KMS-11 (cell line): ENCODE measurements at regions not wholly inside any gene's neighbourhood (a gene's known extent, or its start where the extent isn't known, plus 50 kb on each side); places are given as distances from the start of the nearest gene placed in this dataset.
"Not testable (repeated sequence)": the region's sequence is repeated elsewhere in the genome, so short reads cannot be mapped to it uniquely, and the experiment has no call there.

Experiments
- H2AFZ ChIP-seq: fragments of 200-600 bp; sonication (generic); 2 replicates; pipeline ENCODE4 v1.6.1; 2016; ENCODE audit warnings: antibody characterized with exemption, mixed run types, low read depth
- H3K27ac ChIP-seq: fragments of 200-600 bp; sonication (generic); 2 replicates; pipeline ENCODE4 v1.6.1; 2016; ENCODE audit warnings: mild to moderate bottlenecking, mixed run types
- H3K27me3 ChIP-seq: fragments of 200-600 bp; sonication (generic); 2 replicates; pipeline ENCODE4 v1.6.1; 2017; ENCODE audit warnings: mild to moderate bottlenecking, low read depth, mixed run types, moderate library complexity; ENCODE audit not compliant: insufficient read depth
- H3K36me3 ChIP-seq: fragments of 200-600 bp; sonication (generic); 2 replicates; pipeline ENCODE4 v1.6.1; 2017; ENCODE audit warnings: mild to moderate bottlenecking, mixed run types; ENCODE audit not compliant: insufficient read depth
- H3K4me1 ChIP-seq: fragments of 200-600 bp; sonication (generic); 2 replicates; pipeline ENCODE4 v1.6.1; 2016; ENCODE audit warnings: mild to moderate bottlenecking, low read depth, mixed run types; ENCODE audit not compliant: poor library complexity, severe bottlenecking
- H3K4me2 ChIP-seq: fragments of 200-600 bp; sonication (generic); 2 replicates; pipeline ENCODE4 v1.7.0; 2016; ENCODE audit warnings: mild to moderate bottlenecking, mixed run types
- H3K4me3 ChIP-seq: fragments of 200-600 bp; sonication (generic); IDR thresholded peaks from 2 replicates; pipeline ENCODE4 v1.6.1; 2017; ENCODE audit warnings: low read depth, low read length, mixed read lengths; ENCODE audit not compliant: insufficient read depth
- H3K79me2 ChIP-seq: fragments of 200-600 bp; sonication (generic); 2 replicates; pipeline ENCODE4 v1.6.1; 2016; ENCODE audit warnings: low read depth, mixed run types; ENCODE audit not compliant: insufficient read depth
- H3K9ac ChIP-seq: fragments of 200-600 bp; sonication (generic); 2 replicates; pipeline ENCODE4 v1.6.1; 2016; ENCODE audit warnings: mild to moderate bottlenecking, mixed run types
- H4K20me1 ChIP-seq: fragments of 200-600 bp; sonication (generic); 2 replicates; pipeline ENCODE4 v1.6.1; 2016; ENCODE audit warnings: mild to moderate bottlenecking, mixed run types; ENCODE audit not compliant: insufficient read depth
- CTCF ChIP-seq: fragments of 200-600 bp; sonication (generic); conservative IDR thresholded peaks from 2 replicates; pipeline ENCODE4 v1.6.1; 2017; ENCODE audit warnings: low read depth, mild to moderate bottlenecking, antibody characterized with exemption, low read length, moderate library complexity, mixed read lengths

- H3K4me1 ChIP-seq = no peaks in the 10 kb centered on the region
- no peaks in the 10 kb centered on the region for H3K27me3 ChIP-seq
- no peaks in the 10 kb centered on the region for H3K36me3 ChIP-seq
- H3K9ac ChIP-seq = no peak overlapping the region
- no peak overlapping the region for H3K4me3 ChIP-seq
- H3K27ac ChIP-seq = no peak overlapping the region
- no peak overlapping the region for H3K4me2 ChIP-seq
- no peak overlapping the region for H2AFZ ChIP-seq
- no peak for TF ChIP-seq CTCF
- no peaks in the 10 kb centered on the region for H3K79me2 ChIP-seq
- H4K20me1 ChIP-seq = no peaks in the 10 kb centered on the region
These were observed 229.1 kb downstream of the TM9SF2 start for GRCh38 chr13:99730403-99730802.

- H3K27me3 ChIP-seq = no peaks in the 10 kb centered on the region
- no peak overlapping the region for H3K9ac ChIP-seq
- H2AFZ ChIP-seq = no peak overlapping the region
- no peak overlapping the region for H3K4me2 ChIP-seq
- no peaks in the 10 kb centered on the region for H3K36me3 ChIP-seq
- H3K4me1 ChIP-seq = no peaks in the 10 kb centered on the region
- no peaks in the 10 kb centered on the region for H3K79me2 ChIP-seq
- H3K27ac ChIP-seq = no peak overlapping the region
- TF ChIP-seq CTCF = no peak
- H3K4me3 ChIP-seq = no peak overlapping the region
- H4K20me1 ChIP-seq = no peaks in the 10 kb centered on the region
These were observed 228.5 kb downstream of the TM9SF2 start for GRCh38 chr13:99729745-99730144.

DNA sequence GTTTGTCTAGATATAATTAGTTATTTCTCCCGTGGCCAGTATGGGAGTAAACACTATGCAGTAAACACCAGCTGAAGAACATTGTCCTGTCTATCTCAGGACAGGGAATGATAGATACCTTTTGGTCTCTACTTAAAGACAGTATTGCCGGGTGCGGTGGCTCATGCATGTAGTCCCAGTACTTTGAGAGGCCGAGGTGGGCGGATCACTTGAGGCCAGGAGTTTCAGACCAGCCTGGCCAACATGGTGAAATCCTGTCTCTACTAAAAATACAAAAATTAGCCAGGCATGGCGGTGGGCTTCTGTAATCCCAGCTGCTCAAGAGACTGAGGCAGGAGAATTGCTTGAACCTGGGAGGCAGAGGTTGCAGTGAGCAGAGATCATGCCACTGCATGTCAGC, 226.4 kb downstream of the TM9SF2 start:
- not testable (repeated sequence) for H3K27me3 ChIP-seq, H3K4me2 ChIP-seq, H3K27ac ChIP-seq, H4K20me1 ChIP-seq, H3K4me1 ChIP-seq, H3K79me2 ChIP-seq, H3K36me3 ChIP-seq, H3K4me3 ChIP-seq, H2AFZ ChIP-seq, H3K9ac ChIP-seq

- Histone ChIP-seq H3K36me3 (no peaks in the 10 kb centered on the region), H3K79me2 (no peaks in the 10 kb centered on the region), H3K27me3 (no peaks in the 10 kb centered on the region), H3K4me3 (no peak overlapping the region), H3K4me2 (no peak overlapping the region), H3K9ac (no peak overlapping the region), H3K4me1 (no peaks in the 10 kb centered on the region), H4K20me1 (no peaks in the 10 kb centered on the region), H3K27ac (no peak overlapping the region), H2AFZ (no peak overlapping the region)
- TF ChIP-seq CTCF = no peak
These were observed 225.1 kb downstream of the TM9SF2 start for GRCh38 chr13:99726282-99726894.

GRCh38 chr13:99725644-99726043, 224.4 kb downstream of the TM9SF2 start:
- Histone ChIP-seq H3K27ac (no peak overlapping the region), H3K4me1 (no peaks in the 10 kb centered on the region), H4K20me1 (no peaks in the 10 kb centered on the region), H3K4me2 (no peak overlapping the region), H3K4me3 (no peak overlapping the region), H3K27me3 (no peaks in the 10 kb centered on the region), H3K79me2 (no peaks in the 10 kb centered on the region), H3K9ac (no peak overlapping the region), H3K36me3 (no peaks in the 10 kb centered on the region), H2AFZ (no peak overlapping the region)
- TF ChIP-seq CTCF = no peak
